IPS-NIHi7 (cell line): ENCODE measurements at regions not wholly inside any gene's neighbourhood (a gene's known extent, or its start where the extent isn't known, plus 50 kb on each side); places are given as distances from the start of the nearest gene placed in this dataset.
"Not testable (repeated sequence)": the region's sequence is repeated elsewhere in the genome, so short reads cannot be mapped to it uniquely, and the experiment has no call there.

Source experiments
- DNase-seq: peaks from one replicate; pipeline ENCODE4 v3.0.0; 2012; ENCODE audit warnings: mixed read lengths; ENCODE audit errors: extremely low spot score

GRCh38 chr6:27678469-27678868 is 205.6 kb upstream of the ZNF184 start:
- no peak for DNase-seq

- DNase-seq, result no peak
Measured at GRCh38 chr6:27674882-27675281, 202.0 kb upstream of the ZNF184 start.

- peak; percentile 60 for DNase-seq
Measured at GRCh38 chr6:27672113-27672799, 199.4 kb upstream of the ZNF184 start.

GRCh38 chr6:27669624-27670301 is 196.9 kb upstream of the ZNF184 start:
- DNase-seq, result no peak

GRCh38 chr6:27669295-27669623 is 196.4 kb upstream of the ZNF184 start:
- DNase-seq, result no peak

GRCh38 chr6:27668442-27669294 is 195.8 kb upstream of the ZNF184 start:
- DNase-seq, result peak; percentile 66

- DNase-seq, result peak; percentile 15
Measured at GRCh38 chr6:27667657-27668441, 194.9 kb upstream of the ZNF184 start.

GRCh38 chr6:27667016-27667656 is 194.2 kb upstream of the ZNF184 start:
- DNase-seq, result no peak

GRCh38 chr6:27662769-27663168 is 189.9 kb upstream of the ZNF184 start:
- peak; percentile 10 for DNase-seq

GRCh38 chr6:27662212-27662611 is 189.3 kb upstream of the ZNF184 start:
- not testable (repeated sequence) for DNase-seq

- DNase-seq, result not testable (repeated sequence)
Measured at GRCh38 chr6:27653143-27653825, 180.4 kb upstream of the ZNF184 start.

- peak; percentile 16 for DNase-seq
Measured at GRCh38 chr6:27651371-27651732, 178.4 kb upstream of the ZNF184 start.

GRCh38 chr6:27650620-27651370 is 177.9 kb upstream of the ZNF184 start:
- peak; percentile 79 for DNase-seq

- DNase-seq, result no peak
Measured at GRCh38 chr6:27644528-27644927, 171.6 kb upstream of the ZNF184 start.

GRCh38 chr6:27642744-27643456 is 170.0 kb upstream of the ZNF184 start:
- DNase-seq, result no peak

GRCh38 chr6:27635886-27636285 is 163.0 kb upstream of the ZNF184 start:
- DNase-seq, result not testable (repeated sequence)

GRCh38 chr6:27633221-27633688 is 160.3 kb upstream of the ZNF184 start:
- DNase-seq, result not testable (repeated sequence)

- DNase-seq, result no peak
Measured at GRCh38 chr6:27631609-27631916, 158.7 kb upstream of the ZNF184 start.
